NCI-H774 (cell line): ENCODE measurements at regions not wholly inside any gene's neighbourhood (a gene's known extent, or its start where the extent isn't known, plus 50 kb on each side); places are given as distances from the start of the nearest gene placed in this dataset.
"Not testable (repeated sequence)": the region's sequence is repeated elsewhere in the genome, so short reads cannot be mapped to it uniquely, and the experiment has no call there.

Source experiments
- DNase-seq: peaks from one replicate; lab custom pipeline; 2025; lab: John Stamatoyannopoulos, UW

DNA sequence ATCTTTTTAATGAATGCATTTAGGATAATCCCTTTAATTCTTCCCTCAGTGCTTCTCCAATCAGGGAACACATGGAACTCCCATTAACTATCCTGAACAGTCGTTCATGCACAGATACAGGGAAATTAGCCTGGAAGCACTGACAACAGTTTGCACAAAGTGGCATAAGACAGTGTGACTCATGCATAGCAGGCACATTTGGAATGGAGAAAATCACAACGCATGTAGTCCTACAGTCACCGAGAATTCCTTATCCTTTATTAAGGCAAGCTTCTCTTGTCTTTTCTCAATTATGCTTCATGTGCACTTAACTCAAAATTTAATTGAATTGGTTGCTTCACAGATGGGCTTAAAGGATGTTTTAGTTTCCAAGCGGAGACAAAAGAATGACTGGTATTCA lies 155.0 kb upstream of the CRBN start:
- DNase-seq, result no peak

DNA sequence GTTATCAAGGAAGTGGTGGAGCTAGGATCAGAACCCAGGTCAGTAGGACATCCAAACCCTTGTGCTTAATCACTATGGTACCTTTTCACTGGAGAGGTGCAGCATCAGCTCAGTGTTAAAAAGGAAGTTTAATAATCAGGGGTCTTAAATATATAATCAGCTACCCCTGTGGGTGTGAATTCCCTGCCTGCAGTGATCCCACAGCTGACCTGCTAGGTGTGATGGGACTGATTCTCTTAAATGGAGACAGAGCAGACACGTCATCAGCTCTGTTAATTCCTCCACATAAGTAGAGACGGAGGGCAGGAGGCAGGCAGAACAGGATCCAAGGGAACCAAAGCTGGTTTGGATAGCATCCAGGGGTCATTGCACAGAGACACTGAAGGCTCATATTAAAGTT lies 154.1 kb upstream of the CRBN start:
- no peak for DNase-seq

DNA sequence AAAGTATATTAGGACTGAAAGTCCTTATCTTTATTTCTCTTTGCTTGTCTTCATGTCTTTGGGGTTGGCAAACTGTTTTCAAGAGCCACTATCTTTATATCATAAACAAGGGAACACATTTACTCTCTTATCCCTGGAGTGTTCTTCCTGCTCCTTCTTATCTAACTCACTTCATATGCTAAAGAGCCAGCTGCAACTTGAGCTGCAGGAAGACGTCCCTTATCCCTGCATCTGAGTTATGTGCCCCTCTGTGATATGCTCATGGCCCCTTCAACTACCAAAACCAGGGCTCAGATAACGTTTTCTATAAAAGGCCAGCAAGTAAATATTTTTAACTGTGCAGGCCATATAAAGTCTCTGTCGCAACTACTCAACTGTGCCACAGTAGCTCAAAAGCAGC lies 137.0 kb upstream of the CRBN start:
- DNase-seq, result no peak

DNA sequence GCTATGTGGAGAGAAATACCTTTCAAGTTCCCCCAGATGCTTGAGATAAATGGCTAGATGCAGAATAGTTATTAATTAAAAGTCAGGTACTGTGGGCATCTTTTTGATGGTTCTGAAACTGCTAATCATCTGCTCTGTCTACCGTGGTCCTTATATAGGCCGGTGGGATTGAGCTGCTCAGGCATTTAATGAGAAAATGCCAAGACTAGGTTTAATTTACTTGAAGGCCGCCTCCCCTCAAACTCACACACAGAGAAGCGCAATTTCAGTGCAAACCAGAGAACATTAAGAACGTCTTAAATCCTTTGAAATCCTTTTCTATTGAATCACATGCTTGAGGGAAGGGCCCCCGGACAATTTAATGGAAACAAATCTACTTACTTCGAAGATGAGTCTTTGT lies 136.4 kb upstream of the CRBN start:
- no peak for DNase-seq

DNA sequence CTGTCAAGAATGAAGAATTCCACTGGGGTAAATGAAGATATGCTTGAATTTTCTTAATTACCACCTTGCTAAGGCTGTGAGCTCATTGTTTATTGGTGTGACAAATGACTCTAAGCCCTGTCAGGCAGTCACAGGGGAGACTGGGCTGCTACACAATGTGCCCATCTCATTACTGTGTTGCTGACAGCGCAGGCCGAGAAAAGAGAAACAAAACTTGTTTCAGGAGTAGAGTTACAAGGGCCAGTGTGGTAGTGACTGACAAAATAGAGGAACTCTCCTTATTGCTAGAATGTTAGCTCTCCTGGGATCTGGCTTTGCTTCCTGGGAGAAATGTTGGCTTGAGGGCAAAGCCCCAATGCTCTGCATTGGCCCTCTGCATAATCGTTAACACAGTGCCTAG lies 130.4 kb upstream of the CRBN start:
- DNase-seq, result no peak

DNA sequence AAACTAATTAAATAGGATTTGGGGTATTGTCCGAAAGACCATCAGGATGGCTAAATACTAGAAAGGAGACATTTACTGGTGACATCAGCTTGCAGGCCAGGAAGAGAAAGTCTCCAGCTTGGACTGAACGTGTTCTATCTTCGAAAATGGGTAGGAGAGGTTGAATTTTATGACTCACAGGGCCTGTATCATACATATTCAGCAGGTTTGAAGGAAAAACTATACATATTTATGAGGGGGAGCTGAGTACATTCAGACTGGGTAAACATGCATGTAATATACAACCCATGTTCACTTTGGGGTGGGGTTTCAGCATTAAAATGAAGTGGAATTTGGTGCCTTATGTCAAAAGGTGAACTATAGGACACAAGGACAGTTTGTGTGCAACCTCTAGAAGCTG lies 129.3 kb upstream of the CRBN start:
- DNase-seq, result no peak

DNA sequence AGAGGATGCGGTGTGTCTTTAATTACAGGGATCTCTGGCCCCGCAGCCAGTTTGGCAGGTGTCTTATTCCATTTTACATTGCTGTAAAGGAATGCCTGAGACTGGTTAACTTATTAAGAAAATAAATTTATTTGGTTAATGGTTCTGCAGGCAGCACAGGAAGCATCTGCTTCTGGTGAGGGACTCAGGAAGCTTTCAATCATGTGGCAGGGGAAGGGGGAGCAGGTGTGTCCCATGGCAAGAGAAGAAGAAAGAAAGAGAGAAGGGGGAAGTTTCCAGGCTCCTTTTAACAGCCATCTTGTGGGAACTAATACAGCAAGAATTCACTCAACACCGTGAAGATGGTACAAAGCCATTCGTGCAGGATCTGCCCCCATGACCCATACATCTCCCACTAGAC lies 128.0 kb upstream of the CRBN start:
- no peak for DNase-seq

DNA sequence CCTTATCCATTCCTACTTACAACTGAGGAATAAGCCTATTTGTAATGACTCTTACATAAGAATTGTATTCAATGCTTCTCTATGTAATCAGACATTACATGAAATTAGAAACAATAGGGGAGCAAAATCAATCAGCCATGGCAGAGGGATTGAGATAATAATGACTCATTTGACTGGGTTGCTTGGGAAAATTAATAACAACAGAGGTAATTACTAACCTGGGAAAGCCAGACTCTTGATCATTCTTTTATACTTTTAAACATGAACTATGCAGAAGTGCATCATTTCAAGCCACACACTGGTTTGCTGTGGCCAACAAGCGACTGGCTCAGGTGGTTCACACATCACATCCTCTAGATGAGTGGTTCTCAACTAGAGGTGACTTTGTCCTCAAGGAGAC lies 126.3 kb upstream of the CRBN start:
- DNase-seq, result no peak

DNA sequence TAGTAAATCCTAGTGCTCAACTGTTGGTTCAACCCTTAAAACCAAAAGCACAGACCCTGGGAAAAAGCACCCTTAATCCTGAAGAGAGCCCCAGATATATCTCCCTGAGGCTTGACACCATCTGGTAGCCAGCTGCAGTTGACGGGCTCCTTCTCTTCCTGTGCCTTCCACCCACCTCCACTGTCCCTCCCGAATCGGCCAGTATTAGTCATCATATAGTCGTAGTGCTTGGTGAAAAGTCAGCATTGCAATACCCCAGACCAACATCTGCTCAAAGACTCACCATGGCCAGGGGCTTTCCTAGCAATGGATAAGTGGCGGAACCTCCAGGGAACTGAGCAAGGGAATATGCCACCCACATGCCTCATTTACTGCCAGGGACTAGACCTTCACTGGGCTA lies 125.6 kb upstream of the CRBN start:
- no peak for DNase-seq

DNA sequence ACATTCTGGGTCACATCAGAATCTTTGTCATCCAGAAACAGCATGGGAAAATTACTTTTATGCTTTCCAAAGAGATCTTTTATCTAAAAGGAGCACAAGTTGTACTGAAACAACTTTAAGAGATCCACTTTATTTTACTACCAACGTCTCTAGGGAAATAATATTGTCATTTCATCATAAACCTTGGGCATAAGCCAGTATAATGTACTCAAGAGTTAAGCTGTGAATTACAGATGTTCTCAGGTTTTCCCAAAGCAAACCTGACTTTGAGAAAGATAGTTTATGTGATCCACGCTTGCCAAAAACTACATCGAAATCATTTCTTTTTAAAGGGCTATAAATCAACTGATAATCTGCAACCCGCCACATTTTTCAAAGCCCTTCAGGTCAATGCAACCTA lies 124.1 kb upstream of the CRBN start:
- DNase-seq, result no peak

DNA sequence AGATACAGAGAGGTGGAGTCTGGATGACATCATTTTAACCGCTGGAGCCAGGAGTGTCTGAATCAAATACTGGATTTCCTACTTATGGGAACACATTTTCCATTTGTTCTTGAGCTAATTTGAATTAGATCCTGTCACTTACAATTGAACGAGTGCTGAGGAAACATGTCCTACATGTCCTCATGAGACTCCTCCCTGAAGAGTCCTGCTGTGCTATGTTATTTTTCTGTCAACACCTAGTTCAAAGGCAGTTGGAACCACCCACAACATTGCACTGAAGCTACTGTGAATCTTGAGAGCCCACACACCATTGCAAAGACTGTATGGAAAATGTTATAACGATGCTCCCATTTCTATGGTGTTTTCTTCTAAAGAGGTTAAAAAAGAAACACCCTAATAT lies 123.5 kb upstream of the CRBN start:
- DNase-seq, result no peak

DNA sequence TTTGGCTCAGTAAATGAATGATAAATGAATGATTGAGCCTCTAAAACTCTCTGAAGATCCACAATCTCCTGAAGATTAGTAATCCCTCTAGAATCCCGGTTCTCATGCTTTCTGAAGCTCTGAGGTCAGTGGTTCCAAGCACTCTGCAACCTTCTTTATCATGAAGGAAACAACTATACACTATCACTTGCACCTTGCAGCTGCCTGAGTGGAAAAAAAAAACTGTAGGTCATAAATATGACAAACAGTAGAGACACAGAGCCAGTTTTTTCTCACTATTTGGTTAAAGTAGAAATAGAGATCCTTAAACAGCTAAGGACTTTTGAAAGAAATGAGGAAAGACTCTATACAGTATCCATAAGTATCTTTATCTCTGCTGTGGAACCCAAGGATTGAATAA lies 122.0 kb upstream of the CRBN start:
- no peak for DNase-seq

DNA sequence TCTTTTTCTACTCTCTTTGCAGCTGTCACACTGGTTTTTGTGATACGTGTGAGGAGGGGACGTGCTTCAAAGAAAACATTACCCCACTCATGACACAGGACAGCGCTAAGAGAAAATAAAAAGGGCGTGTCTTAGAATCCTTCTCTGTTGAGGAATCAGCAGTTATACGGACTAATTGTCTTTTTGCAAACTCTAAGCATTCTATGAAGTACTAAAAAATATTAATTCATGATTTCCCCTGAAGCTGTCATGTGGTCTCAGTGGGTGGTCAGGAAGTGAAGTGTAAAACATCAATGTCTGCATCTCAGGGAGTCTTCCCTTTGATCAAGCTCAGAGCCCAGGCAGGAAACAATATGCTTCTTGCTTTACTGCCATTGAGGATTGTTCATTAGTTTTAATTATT lies 117.5 kb upstream of the CRBN start:
- no peak for DNase-seq

DNA sequence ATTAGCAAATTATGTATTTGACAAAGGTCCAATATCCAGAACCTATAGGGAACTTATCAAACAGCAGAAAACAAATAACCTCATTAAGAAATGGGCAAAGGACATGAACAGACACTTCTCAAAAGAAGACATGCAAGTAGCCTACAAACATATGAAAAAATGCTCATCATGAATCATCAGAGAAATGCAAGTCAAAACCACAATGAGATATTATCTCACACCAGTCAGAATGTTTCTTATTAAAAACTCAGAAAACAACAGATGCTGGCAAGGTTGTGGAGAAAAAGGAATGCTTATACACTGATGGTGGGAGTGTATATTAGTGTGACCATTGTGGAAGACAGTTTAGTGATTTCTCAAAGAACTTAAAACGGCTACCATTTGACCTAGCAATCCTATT lies 116.1 kb upstream of the CRBN start:
- no peak for DNase-seq

DNA sequence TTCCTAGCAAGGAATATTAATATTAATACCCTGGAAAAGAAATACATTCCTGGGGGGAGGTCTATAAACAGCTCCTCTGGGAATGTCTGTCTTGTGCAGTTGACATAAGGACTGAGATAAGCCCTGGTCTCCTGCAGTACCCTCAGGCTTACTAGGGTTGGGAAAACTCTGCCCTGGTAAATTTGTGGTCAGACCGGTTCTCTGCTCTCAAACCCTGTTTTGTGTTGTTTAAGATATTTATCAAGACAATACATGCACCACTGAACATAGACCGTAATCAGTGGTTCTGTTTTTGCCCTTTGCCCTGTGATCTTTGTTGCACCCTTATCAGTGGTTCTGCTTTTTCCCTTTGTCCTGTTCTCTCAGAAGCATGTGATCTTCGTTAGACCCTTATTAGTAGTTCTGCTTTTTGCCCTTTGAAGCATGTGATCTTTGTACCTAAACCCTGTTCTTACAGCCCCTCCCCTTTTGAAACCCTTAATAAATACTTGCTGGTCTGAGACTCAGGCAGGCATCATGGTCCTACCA lies 112.3 kb upstream of the CRBN start:
- DNase-seq, result not testable (repeated sequence)

DNA sequence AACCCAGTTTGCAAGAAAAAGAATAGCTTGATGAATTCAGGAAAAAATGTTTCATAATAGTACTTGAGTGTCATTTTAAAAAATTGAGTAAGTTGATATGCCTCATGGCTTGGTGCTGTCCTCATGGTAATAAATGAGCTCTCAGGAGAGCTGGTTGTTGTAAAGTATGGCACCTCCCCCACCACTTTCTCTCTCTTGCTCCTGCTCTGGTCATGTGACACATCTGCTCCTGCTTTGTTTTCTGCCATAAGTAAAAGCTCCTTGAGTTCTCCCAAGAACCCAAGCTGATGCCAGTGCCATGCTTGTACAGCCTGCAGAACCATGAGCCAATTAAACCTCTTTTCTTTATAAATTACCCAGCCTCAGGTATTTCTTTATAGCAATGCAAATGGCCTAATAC lies 108.8 kb upstream of the CRBN start:
- DNase-seq, result no peak

DNA sequence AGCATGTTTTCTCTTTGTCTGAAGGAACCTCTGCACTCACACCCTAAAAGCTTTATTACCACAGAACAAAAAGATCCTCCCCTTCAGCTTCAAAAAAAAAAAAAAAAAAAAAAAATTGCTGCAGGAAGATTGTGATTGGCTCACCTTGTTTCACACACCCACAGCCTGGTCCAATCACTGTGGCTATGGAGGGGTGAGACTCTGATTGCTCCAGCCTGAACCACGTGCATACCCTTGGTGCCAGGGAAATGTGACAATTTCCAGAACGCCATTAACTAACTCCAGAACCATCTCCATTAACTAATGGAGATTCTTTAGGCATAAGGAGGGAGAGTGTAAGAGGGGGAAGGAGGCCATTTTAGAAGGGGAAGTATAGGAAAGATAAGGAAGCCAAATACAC lies 106.5 kb upstream of the CRBN start:
- DNase-seq, result no peak

DNA sequence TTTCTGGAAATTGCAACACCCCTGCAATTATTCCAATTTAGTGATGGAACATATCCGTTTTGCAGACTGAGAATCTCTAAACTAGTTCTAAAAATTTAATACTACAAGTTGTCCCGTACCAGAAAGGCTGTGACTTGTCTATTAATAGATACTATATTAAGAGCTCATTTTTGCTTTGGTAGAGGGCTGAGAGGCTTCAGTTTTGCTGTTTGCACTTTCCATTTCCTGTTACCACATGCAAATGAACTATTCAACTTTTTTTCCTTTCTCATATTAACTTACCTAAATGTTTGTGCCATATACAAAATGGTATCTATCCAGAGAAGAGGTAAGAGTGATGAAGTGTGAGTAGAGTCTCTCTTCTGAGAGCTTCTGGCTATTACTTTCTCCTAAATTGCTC lies 101.5 kb upstream of the CRBN start:
- DNase-seq, result no peak

DNA sequence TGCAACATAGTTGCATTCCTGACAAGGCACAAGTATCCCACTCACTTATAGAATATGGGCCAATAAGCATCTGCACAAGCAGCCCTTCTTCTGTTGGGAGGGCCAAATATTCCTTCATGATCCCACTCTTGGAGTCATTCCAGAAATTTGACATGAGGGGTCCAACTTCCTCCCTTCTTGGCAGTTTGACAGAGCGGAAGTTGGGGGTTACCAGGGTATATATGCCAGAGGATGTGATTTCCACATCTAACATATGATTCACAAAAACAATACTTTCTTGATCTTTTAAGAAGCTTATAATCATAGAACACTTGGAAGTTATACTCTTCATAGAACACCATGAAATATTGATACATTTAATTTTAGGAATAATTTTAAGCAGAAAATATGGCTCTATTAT lies 100.9 kb upstream of the CRBN start:
- DNase-seq, result no peak

DNA sequence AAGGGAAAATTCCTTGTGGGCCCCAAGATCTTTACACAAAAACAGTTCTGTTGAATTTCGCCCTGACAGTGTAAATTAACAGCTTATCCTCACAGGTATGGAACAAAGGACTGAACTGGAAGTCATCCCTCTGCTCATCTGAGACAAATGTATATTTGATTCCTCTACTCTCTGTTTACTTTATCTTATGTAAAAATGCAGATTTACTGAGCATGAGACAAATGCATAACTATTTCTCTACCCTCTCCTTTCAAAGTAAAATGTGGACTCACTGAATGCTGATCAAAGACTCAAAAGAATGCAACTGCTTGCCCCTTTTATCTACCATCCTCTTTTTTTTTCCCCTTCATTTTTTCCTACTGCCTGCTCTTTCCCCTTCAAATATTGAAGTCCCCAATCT lies 98.6 kb upstream of the CRBN start:
- DNase-seq, result no peak

DNA sequence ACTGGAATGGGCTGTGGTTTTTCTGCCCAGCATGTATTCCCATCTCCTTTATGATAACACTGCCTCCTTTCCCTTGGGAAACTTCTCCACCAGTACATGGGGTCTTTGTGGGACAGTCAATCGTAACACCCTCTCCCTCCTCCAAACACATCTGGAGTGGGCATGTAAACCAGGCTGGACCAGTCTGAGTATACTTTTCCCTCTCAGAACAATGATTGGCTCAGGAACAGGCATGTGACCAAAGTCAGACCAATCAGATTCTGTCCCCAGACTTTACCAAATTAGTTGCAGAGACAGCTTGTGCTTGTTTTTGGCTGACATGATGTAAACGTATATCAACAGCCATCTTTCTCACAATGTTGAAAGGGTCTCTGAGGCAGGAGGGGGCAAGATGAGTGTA lies 97.1 kb upstream of the CRBN start:
- DNase-seq, result no peak

DNA sequence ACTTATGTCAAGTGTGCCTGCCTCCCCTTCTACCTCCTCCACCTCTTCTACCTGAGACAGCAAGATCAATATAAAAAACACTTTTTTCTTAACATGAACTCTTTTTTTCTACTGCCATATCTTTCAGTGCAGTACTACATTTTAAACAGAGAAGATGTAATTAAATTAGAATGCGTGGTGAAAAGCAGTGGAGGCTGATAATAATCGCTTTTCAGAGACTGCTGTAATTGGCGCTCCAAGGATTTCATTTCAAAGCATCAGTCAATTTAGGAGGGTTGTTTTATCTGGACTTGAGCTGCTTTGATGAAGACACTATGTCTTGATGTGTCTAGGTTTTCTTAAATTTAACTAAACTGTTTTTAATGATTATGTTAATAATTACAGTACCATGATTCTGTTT lies 85.3 kb upstream of the CRBN start:
- DNase-seq, result no peak

DNA sequence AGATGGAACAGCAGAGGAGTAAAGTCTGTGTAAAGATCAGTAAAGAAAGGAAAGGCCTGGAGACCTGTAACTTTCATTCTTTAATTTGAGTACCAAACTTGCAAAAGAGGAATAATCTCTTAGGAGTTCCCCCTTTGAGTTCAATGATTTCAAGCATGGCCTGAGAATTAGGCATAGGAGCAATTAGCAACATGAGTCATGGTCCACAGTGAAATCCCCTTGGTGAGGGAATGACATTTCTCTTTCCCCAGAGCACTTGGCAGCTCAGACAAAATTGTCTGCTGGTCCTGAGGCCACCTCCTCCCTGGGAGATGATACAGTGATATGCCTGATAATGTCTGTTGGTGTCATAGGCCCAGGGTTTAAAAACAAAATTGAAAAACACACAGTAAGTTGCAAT lies 81.4 kb upstream of the CRBN start:
- DNase-seq, result no peak

DNA sequence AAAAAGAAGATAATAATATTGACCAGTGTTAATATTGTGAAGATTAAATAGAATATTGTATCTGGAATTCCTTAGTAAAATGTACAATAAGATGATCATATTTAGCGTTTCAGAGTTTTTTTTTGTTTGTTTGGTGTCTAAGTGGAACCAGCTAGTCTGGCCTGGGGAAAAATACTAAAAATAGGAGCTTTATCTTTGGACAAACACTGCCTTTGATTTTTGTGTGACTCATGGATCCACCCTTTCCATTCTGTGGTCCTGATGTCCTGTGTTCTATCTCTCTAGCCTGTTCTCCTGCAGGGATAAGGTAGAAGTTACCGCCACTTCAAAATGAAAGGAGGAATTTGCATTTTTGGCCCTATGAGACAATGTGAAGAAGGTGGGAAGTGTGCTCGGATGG lies 79.7 kb upstream of the CRBN start:
- no peak for DNase-seq

DNA sequence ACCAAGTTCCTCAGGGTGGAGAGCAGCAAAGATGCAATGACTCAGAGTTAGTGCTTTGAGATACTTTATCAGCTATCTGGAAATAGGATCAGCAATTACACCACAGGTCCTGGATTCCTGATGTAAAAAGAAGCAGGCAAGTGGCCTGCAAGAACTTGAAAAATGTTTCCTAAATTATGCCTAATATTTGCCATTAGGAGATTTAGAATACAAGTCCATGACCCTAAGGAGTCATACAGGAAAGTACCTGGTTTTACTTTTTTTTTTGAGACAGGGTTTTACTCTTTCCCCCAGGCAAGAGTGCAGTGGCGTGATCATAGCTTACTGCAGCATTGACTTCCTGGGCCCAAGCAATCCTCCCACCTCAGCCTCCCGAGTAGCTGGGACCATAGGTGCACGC lies 78.8 kb upstream of the CRBN start:
- no peak for DNase-seq
